Activated CD8-positive, alpha-beta memory T cell treated with anti-CD3 and anti-CD28 coated beads for 1 hour (primary cell): ENCODE measurements at regions not wholly inside any gene's neighbourhood (a gene's known extent, or its start where the extent isn't known, plus 50 kb on each side); places are given as distances from the start of the nearest gene placed in this dataset.
"Not testable (repeated sequence)": the region's sequence is repeated elsewhere in the genome, so short reads cannot be mapped to it uniquely, and the experiment has no call there.

Source experiments
- DNase-seq, 2 donors: peaks; one replicate each; pipeline ENCODE4 v3.0.0-alpha.2; 2020; ENCODE audit warnings: low read depth in 1 of 2; ENCODE audit errors: extremely low read depth in 1 of 2

GRCh38 chr4:152200511-152201333 lies 335.2 kb downstream of the FBXW7 start:
- DNase-seq = no peak

GRCh38 chr4:152197211-152197610 lies 338.7 kb downstream of the FBXW7 start:
- DNase-seq = no peak

- DNase-seq = no peak
Measured at GRCh38 chr4:152195888-152196287, 340.0 kb downstream of the FBXW7 start.

GRCh38 chr4:152193059-152193458 lies 342.8 kb downstream of the FBXW7 start:
- no peak for DNase-seq

- DNase-seq = no peak
Measured at GRCh38 chr4:152190907-152191306, 345.0 kb downstream of the FBXW7 start.

- DNase-seq = no peak
Measured at GRCh38 chr4:152189451-152190179, 346.3 kb downstream of the FBXW7 start.

GRCh38 chr4:152188801-152189200 lies 347.1 kb downstream of the FBXW7 start:
- DNase-seq = no peak

GRCh38 chr4:152187693-152188092 lies 348.2 kb downstream of the FBXW7 start:
- no peak for DNase-seq

- DNase-seq = no peak
Measured at GRCh38 chr4:152185786-152186550, 349.9 kb downstream of the FBXW7 start.

GRCh38 chr4:152181150-152181549 lies 354.7 kb downstream of the FBXW7 start:
- DNase-seq = no peak

GRCh38 chr4:152180369-152180768 lies 355.5 kb downstream of the FBXW7 start:
- no peak for DNase-seq

- DNase-seq = not testable (repeated sequence)
Measured at GRCh38 chr4:152177538-152177937, 358.4 kb downstream of the FBXW7 start.

- DNase-seq = no peak
Measured at GRCh38 chr4:152176627-152177214, 359.2 kb downstream of the FBXW7 start.

- no peak for DNase-seq
Measured at GRCh38 chr4:152175586-152175985, 360.3 kb downstream of the FBXW7 start.

- no peak for DNase-seq
Measured at GRCh38 chr4:152172146-152172545, 363.7 kb downstream of the FBXW7 start.

- no peak for DNase-seq
Measured at GRCh38 chr4:152171556-152171955, 364.3 kb downstream of the FBXW7 start.

GRCh38 chr4:152169683-152170082 lies 366.2 kb downstream of the FBXW7 start:
- DNase-seq = no peak

GRCh38 chr4:152168987-152169616 lies 366.8 kb downstream of the FBXW7 start:
- DNase-seq = no peak

- DNase-seq = no peak
Measured at GRCh38 chr4:152166567-152166966, 369.3 kb downstream of the FBXW7 start.

- DNase-seq = no peak
Measured at GRCh38 chr4:152165846-152166245, 370.0 kb downstream of the FBXW7 start.

- DNase-seq = no peak
Measured at GRCh38 chr4:152165146-152165545, 370.7 kb downstream of the FBXW7 start.
